NCI-H345 treated with DMSO at 0.1 percent for 48 hours (cell line): ENCODE measurements at regions not wholly inside any gene's neighbourhood (a gene's known extent, or its start where the extent isn't known, plus 50 kb on each side); places are given as distances from the start of the nearest gene placed in this dataset.

ENCODE experiments used
- DNase-seq: peaks from one replicate; lab custom pipeline; 2025; ENCODE audit not compliant: unreplicated experiment; lab: John Stamatoyannopoulos, UW

GRCh38 chr18:51398104-51398503, 200.6 kb upstream of the MEX3C start:
- DNase-seq, result no peak

GRCh38 chr18:51399491-51400122, 202.1 kb upstream of the MEX3C start:
- DNase-seq, result no peak

- DNase-seq, result no peak
Measured at GRCh38 chr18:51400721-51401120, 203.2 kb upstream of the MEX3C start.

GRCh38 chr18:51401912-51402311, 204.4 kb upstream of the MEX3C start:
- DNase-seq, result no peak

GRCh38 chr18:51404620-51405019, 207.1 kb upstream of the MEX3C start:
- DNase-seq, result no peak

GRCh38 chr18:51405683-51406477, 208.4 kb upstream of the MEX3C start:
- DNase-seq, result no peak

GRCh38 chr18:51417643-51418483, 220.4 kb upstream of the MEX3C start:
- DNase-seq, result no peak

- DNase-seq, result no peak
Measured at GRCh38 chr18:51425475-51425874, 228.0 kb upstream of the MEX3C start.

GRCh38 chr18:51425889-51426288, 228.4 kb upstream of the MEX3C start:
- DNase-seq, result no peak

- no peak for DNase-seq
Measured at GRCh38 chr18:51426996-51427395, 229.5 kb upstream of the MEX3C start.

GRCh38 chr18:51429644-51430043, 232.2 kb upstream of the MEX3C start:
- no peak for DNase-seq

GRCh38 chr18:51430538-51430937, 233.1 kb upstream of the MEX3C start:
- no peak for DNase-seq

GRCh38 chr18:51433296-51433695, 235.8 kb upstream of the MEX3C start:
- DNase-seq, result no peak

GRCh38 chr18:51433881-51434280, 236.4 kb upstream of the MEX3C start:
- DNase-seq, result no peak

- no peak for DNase-seq
Measured at GRCh38 chr18:51437280-51438271, 240.1 kb upstream of the MEX3C start.

GRCh38 chr18:51438797-51439350, 241.4 kb upstream of the MEX3C start:
- DNase-seq, result no peak

GRCh38 chr18:51442012-51442411, 244.5 kb upstream of the MEX3C start:
- DNase-seq, result no peak

GRCh38 chr18:51446571-51447210, 249.2 kb upstream of the MEX3C start:
- DNase-seq, result no peak
